Upper lobe of right lung (tissue), 1 donor: ENCODE measurements at regions not wholly inside any gene's neighbourhood (a gene's known extent, or its start where the extent isn't known, plus 50 kb on each side); places are given as distances from the start of the nearest gene placed in this dataset.

Experiments used
- ATAC-seq: fragments of 200-7000 bp; cut with Tn5 transposase; one replicate; pipeline ENCODE4 v1.9.1; 2020; ENCODE audit warnings: mild to moderate bottlenecking, moderate library complexity
- DNase-seq: peaks from one replicate; pipeline ENCODE4 v3.0.0-alpha.2; 2020
- H3K27ac ChIP-seq: fragments of 200-600 bp; one replicate; pipeline ENCODE4 v1.8.0; 2022
- H3K27me3 ChIP-seq: fragments of 200-600 bp; one replicate; pipeline ENCODE4 v1.8.0; 2022; ENCODE audit warnings: mild to moderate bottlenecking
- H3K36me3 ChIP-seq: fragments of 200-600 bp; one replicate; pipeline ENCODE4 v1.8.0; 2022
- H3K4me1 ChIP-seq: fragments of 200-600 bp; one replicate; pipeline ENCODE4 v1.8.0; 2022
- H3K4me3 ChIP-seq: fragments of 200-600 bp; one replicate; pipeline ENCODE4 v1.8.0; 2022; ENCODE audit warnings: mild to moderate bottlenecking
- H3K9me3 ChIP-seq: fragments of 200-600 bp; one replicate; pipeline ENCODE4 v1.8.0; 2022
- CTCF ChIP-seq: fragments of 200-600 bp; IDR thresholded peaks from one replicate; pipeline ENCODE4 v1.8.0; 2022; ENCODE audit warnings: antibody characterized with exemption
- intact Hi-C: fragments of 100-400 bp; cut with DNase I; formaldehyde crosslinking; loops from one replicate; pipeline ENCODE4 v1.11.0; 2022
- donor health status: DM: no; HTN: yes; CAD: no; lungs with severe emphysema.

DNA sequence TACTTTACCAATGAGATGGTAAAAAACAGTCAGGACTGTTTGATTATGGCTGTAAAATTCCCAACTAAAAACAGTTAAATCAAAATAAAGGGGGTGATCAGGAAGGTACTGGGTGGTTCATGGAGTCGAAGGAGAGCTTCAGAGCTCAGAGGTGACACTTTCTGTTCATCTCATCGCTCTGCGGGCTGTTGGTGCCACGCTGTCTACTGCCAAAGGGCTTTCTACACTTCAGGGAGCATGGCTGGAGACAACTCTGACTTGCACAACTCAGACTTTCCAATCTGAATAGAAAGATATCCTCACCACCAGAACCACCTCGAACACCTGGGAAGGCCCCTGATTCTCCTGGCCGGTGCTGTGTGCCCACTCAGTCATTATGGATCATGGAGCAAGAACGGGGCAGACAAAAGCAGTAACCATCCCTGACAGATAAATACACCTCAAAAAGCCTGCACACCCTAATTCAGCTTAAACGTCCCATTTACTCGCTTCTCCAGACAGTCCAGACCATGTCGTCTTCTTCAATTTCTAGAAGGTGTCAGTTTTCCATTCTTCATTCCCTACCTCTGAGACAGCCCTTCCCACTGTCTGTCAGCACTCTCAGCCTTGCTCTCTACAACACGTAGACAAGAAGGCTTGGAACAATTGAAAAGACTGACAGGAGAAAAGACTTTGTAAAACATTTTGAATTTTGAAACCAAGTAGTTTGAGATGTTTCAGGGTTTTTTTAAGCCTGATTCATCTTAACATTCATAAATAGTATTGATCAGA is 348.7 kb upstream of the NFE2L3 start:
- no peak overlapping the region for H3K4me3 ChIP-seq
- no peak overlapping the region for H3K27ac ChIP-seq
- H3K27me3 ChIP-seq, result no peaks in the 10 kb centered on the region
- no peak for TF ChIP-seq CTCF
- DNase-seq (no peak), ATAC-seq (no peak)
- H3K36me3 ChIP-seq, result no peaks in the 10 kb centered on the region
- H3K4me1 ChIP-seq, result no peaks in the 10 kb centered on the region
- no peaks in the 10 kb centered on the region for H3K9me3 ChIP-seq
- intact Hi-C loops, result no loop called here

DNA sequence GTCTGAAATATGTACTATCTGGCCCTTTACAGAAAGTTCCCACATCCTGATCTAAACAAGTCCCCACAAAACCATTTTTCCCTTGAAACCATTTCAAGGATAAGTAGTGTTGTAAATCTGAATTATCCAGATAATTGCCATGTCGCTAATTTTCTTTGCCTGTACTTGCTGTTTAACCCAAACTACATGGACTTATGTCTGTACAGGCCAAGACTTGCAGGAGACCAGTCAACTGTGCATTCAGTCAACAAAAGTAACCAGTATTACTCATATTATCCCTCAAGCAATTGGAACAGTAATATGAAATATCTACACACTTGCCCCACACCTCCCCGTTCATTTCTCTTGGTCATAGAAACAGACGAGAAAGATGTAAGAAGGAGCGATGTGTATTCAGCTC is 347.8 kb upstream of the NFE2L3 start:
- Histone ChIP-seq H3K4me3 (no peak overlapping the region), H3K36me3 (no peaks in the 10 kb centered on the region), H3K9me3 (no peaks in the 10 kb centered on the region), H3K27me3 (no peaks in the 10 kb centered on the region), H3K4me1 (no peaks in the 10 kb centered on the region), H3K27ac (no peak overlapping the region)
- no peak for TF ChIP-seq CTCF
- no peak for ATAC-seq
- intact Hi-C loops, result no loop called here
- DNase-seq, result no peak

- H3K27me3 ChIP-seq, result no peaks in the 10 kb centered on the region
- no peaks in the 10 kb centered on the region for H3K4me1 ChIP-seq
- no peaks in the 10 kb centered on the region for H3K9me3 ChIP-seq
- H3K27ac ChIP-seq, result no peak overlapping the region
- H3K4me3 ChIP-seq, result no peak overlapping the region
- TF ChIP-seq CTCF, result no peak
- intact Hi-C loops, result no loop called here
- no peaks in the 10 kb centered on the region for H3K36me3 ChIP-seq
- DNase-seq, result no peak
- no peak for ATAC-seq
These were observed 346.8 kb upstream of the NFE2L3 start for GRCh38 chr7:25805027-25805687.

- intact Hi-C loops, result no loop called here
- DNase-seq, result no peak
- H3K27ac ChIP-seq, result no peak overlapping the region
- H3K9me3 ChIP-seq, result no peaks in the 10 kb centered on the region
- TF ChIP-seq CTCF, result no peak
- no peak overlapping the region for H3K4me3 ChIP-seq
- H3K36me3 ChIP-seq, result no peaks in the 10 kb centered on the region
- no peak for ATAC-seq
- H3K4me1 ChIP-seq, result no peaks in the 10 kb centered on the region
- H3K27me3 ChIP-seq, result no peaks in the 10 kb centered on the region
These were observed 344.8 kb upstream of the NFE2L3 start for GRCh38 chr7:25807086-25807611.

DNA sequence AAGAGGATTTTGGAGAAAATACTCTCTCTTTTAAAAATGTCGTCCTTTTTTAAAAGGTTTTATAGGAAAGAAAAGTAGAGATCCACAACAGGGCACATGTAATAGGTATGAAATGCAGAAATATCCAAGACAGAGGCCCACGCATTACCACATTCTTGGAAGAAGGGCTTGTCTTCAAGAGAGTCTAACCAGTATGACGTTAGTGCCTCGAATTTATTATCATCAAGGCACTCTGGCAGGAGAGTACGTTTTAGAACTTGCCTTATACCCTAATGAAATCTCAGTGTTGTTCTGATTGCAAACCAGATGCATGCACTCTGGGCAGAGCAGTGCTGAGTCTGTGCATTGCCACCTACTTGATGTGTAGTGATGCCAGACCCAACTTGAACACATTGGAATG is 342.6 kb upstream of the NFE2L3 start:
- Histone ChIP-seq H3K9me3 (no peaks in the 10 kb centered on the region), H3K27me3 (no peaks in the 10 kb centered on the region), H3K4me3 (no peak overlapping the region), H3K4me1 (no peaks in the 10 kb centered on the region), H3K27ac (no peak overlapping the region), H3K36me3 (no peaks in the 10 kb centered on the region)
- TF ChIP-seq CTCF, result no peak
- DNase-seq, result no peak
- intact Hi-C loops, result no loop called here
- ATAC-seq, result no peak
